GM18498 (cell line): ENCODE measurements at regions not wholly inside any gene's neighbourhood (a gene's known extent, or its start where the extent isn't known, plus 50 kb on each side); places are given as distances from the start of the nearest gene placed in this dataset.

Experiments
- ATAC-seq: cut with Tn5 transposase; IDR thresholded peaks from one replicate; pipeline ENCODE4 v1.9.1; 2021; ENCODE audit warnings: mild to moderate bottlenecking, moderate library complexity; ENCODE audit not compliant: unreplicated experiment

GRCh38 chr11:19597206-19597605, 115.4 kb upstream of the NAV2 start:
- no peak for ATAC-seq

- no peak for ATAC-seq
Observed at GRCh38 chr11:19595840-19596751, 116.5 kb upstream of the NAV2 start.

- no peak for ATAC-seq
Observed at GRCh38 chr11:19595499-19595839, 117.2 kb upstream of the NAV2 start.

- ATAC-seq: no peak
Observed at GRCh38 chr11:19594326-19594725, 118.3 kb upstream of the NAV2 start.

GRCh38 chr11:19592842-19593241, 119.8 kb upstream of the NAV2 start:
- no peak for ATAC-seq

- ATAC-seq: no peak
Observed at GRCh38 chr11:19589567-19590260, 122.9 kb upstream of the NAV2 start.

- no peak for ATAC-seq
Observed at GRCh38 chr11:19587979-19588378, 124.7 kb upstream of the NAV2 start.

- no peak for ATAC-seq
Observed at GRCh38 chr11:19580646-19581045, 132.0 kb upstream of the NAV2 start.

GRCh38 chr11:19579957-19580356, 132.7 kb upstream of the NAV2 start:
- no peak for ATAC-seq

- no peak for ATAC-seq
Observed at GRCh38 chr11:19578871-19579270, 133.8 kb upstream of the NAV2 start.

- no peak for ATAC-seq
Observed at GRCh38 chr11:19577976-19578619, 134.5 kb upstream of the NAV2 start.

- ATAC-seq: no peak
Observed at GRCh38 chr11:19577391-19577975, 135.2 kb upstream of the NAV2 start.

GRCh38 chr11:19576903-19577302, 135.7 kb upstream of the NAV2 start:
- ATAC-seq: no peak

- ATAC-seq: no peak
Observed at GRCh38 chr11:19576054-19576453, 136.6 kb upstream of the NAV2 start.

GRCh38 chr11:19574916-19575315, 137.7 kb upstream of the NAV2 start:
- no peak for ATAC-seq

- no peak for ATAC-seq
Observed at GRCh38 chr11:19573666-19574065, 139.0 kb upstream of the NAV2 start.

- no peak for ATAC-seq
Observed at GRCh38 chr11:19571906-19572305, 140.7 kb upstream of the NAV2 start.

GRCh38 chr11:19570889-19571288, 141.7 kb upstream of the NAV2 start:
- no peak for ATAC-seq

GRCh38 chr11:19567996-19568395, 144.6 kb upstream of the NAV2 start:
- ATAC-seq: no peak

GRCh38 chr11:19566583-19567379, 145.9 kb upstream of the NAV2 start:
- ATAC-seq: no peak

- ATAC-seq: no peak
Observed at GRCh38 chr11:19565639-19566038, 147.0 kb upstream of the NAV2 start.
